Brain microvascular endothelial cell (primary cell): ENCODE measurements at regions not wholly inside any gene's neighbourhood (a gene's known extent, or its start where the extent isn't known, plus 50 kb on each side); places are given as distances from the start of the nearest gene placed in this dataset.

Experiments used
- DNase-seq: peaks from one replicate; pipeline ENCODE4 v3.0.0-alpha.2; 2020
- H3K27ac ChIP-seq: fragments of 250-450 bp; sonication (Bioruptor Pico); 2 replicates; pipeline ENCODE4 v1.5.1; 2020; ENCODE audit warnings: mild to moderate bottlenecking, moderate library complexity
- H3K27me3 ChIP-seq: fragments of 250-450 bp; sonication (Bioruptor Pico); replicated peaks from 2 replicates; pipeline ENCODE4 v1.5.1; 2020; ENCODE audit warnings: mild to moderate bottlenecking
- H3K36me3 ChIP-seq: fragments of 250-450 bp; sonication (Bioruptor Pico); replicated peaks from 2 replicates; pipeline ENCODE4 v1.5.1; 2020; ENCODE audit warnings: mild to moderate bottlenecking
- H3K4me3 ChIP-seq: 2 replicates; pipeline ENCODE4 v1.5.1; 2011; ENCODE audit warnings: low read depth, mild to moderate bottlenecking, control low read depth, low read length, moderate library complexity
- CTCF ChIP-seq: IDR thresholded peaks from 2 replicates; pipeline ENCODE4 v1.5.1; 2011; ENCODE audit warnings: low read depth, mild to moderate bottlenecking, moderate library complexity, low read length, control low read depth, inconsistent platforms; ENCODE audit errors: missing control alignments
- in situ Hi-C: cut with HindIII; loops from 2 replicates; pipeline ENCODE4 v1.10.0; 2017; ENCODE audit warnings: low sequenced_read_pairs, low pct_ligation_motif_present

- Histone ChIP-seq H3K27me3 (no peaks in the 10 kb centered on the region), H3K27ac (no peak overlapping the region), H3K36me3 (no peaks in the 10 kb centered on the region), H3K4me3 (no peak overlapping the region)
- in situ Hi-C loops: no loop called here
- TF ChIP-seq CTCF: no peak
- DNase-seq: no peak
Observed at GRCh38 chr10:9735731-9736130, 1281.9 kb upstream of the CELF2 start.

- DNase-seq: peak; percentile 5
- Histone ChIP-seq H3K27ac (no peak overlapping the region), H3K27me3 (no peaks in the 10 kb centered on the region), H3K4me3 (no peak overlapping the region), H3K36me3 (no peaks in the 10 kb centered on the region)
- in situ Hi-C loops: no loop called here
- TF ChIP-seq CTCF: no peak
Observed at GRCh38 chr10:9743639-9744038, 1274.0 kb upstream of the CELF2 start.

- Histone ChIP-seq H3K36me3 (no peaks in the 10 kb centered on the region), H3K27me3 (no peaks in the 10 kb centered on the region), H3K27ac (no peak overlapping the region), H3K4me3 (no peak overlapping the region)
- no peak for TF ChIP-seq CTCF
- in situ Hi-C loops: no loop called here
- no peak for DNase-seq
Observed at GRCh38 chr10:9745158-9745557, 1272.5 kb upstream of the CELF2 start.

- Histone ChIP-seq H3K4me3 (no peak overlapping the region), H3K27me3 (no peaks in the 10 kb centered on the region), H3K27ac (no peak overlapping the region), H3K36me3 (no peaks in the 10 kb centered on the region)
- no peak for TF ChIP-seq CTCF
- DNase-seq: no peak
- in situ Hi-C loops: no loop called here
Observed at GRCh38 chr10:9757176-9757575, 1260.5 kb upstream of the CELF2 start.

GRCh38 chr10:9759596-9759995 lies 1258.1 kb upstream of the CELF2 start:
- Histone ChIP-seq H3K27me3 (no peaks in the 10 kb centered on the region), H3K4me3 (no peak overlapping the region), H3K36me3 (no peaks in the 10 kb centered on the region), H3K27ac (no peak overlapping the region)
- in situ Hi-C loops: no loop called here
- DNase-seq: no peak
- no peak for TF ChIP-seq CTCF

GRCh38 chr10:9762966-9763656 lies 1254.6 kb upstream of the CELF2 start:
- Histone ChIP-seq H3K4me3 (no peak overlapping the region), H3K27ac (peak overlapping the region; percentile 69), H3K36me3 (no peaks in the 10 kb centered on the region), H3K27me3 (no peaks in the 10 kb centered on the region)
- in situ Hi-C loops: no loop called here
- no peak for TF ChIP-seq CTCF
- peak; percentile 91 for DNase-seq
